ENCODE measurements at regions not wholly inside any gene's neighbourhood (a gene's known extent, or its start where the extent isn't known, plus 50 kb on each side); places are given as distances from the start of the nearest gene placed in this dataset.
"Not testable (repeated sequence)": the region's sequence is repeated elsewhere in the genome, so short reads cannot be mapped to it uniquely, and the experiment has no call there.

- no peak for DNase-seq
Observed at GRCh38 chr13:91036886-91037285, 310.6 kb upstream of the MIR17HG start.

DNA sequence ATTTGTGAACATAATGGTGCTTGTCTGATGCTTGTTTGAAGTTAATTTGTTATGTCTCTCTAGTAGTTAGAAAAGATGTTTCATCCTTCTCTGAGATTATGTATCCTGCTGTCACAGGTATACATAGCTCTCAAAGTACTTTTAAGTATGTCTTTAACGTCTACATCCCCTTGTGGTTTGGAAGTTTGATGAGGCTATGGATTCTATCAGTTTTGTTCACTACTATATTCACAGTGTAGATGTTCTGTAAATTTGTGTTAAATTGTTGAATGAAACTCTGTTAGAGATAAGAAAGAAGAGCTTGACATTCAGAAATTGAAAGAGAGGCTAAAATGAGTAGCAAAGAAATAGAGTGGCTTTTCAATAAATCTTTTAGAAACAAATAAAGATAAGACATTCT lies 304.6 kb upstream of the MIR17HG start:
- DNase-seq = no peak

- DNase-seq = peak in 1 of 2 experiments; percentile 3
Observed at GRCh38 chr13:91045351-91046034, 302.0 kb upstream of the MIR17HG start.

GRCh38 chr13:91046715-91047327 lies 300.7 kb upstream of the MIR17HG start:
- no peak for DNase-seq

DNA sequence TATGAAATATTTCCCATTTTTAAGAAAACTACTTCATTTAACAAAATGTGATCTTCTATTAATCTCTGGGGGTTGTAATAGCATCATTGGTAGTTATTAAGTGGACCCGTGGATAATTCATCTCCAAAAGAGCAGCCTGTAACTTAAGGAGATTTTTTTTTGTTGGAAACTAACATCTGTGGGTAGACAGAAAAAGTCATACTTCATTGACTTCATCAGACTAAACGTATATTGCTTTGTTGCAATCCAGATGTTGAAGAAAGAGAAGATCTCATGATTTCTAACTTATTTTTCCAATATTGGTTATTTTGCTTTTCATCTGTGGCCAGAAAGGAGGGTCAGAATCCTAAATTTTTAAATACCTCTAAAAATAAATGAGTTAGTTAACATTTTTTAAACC lies 296.5 kb upstream of the MIR17HG start:
- no peak for DNase-seq

DNA sequence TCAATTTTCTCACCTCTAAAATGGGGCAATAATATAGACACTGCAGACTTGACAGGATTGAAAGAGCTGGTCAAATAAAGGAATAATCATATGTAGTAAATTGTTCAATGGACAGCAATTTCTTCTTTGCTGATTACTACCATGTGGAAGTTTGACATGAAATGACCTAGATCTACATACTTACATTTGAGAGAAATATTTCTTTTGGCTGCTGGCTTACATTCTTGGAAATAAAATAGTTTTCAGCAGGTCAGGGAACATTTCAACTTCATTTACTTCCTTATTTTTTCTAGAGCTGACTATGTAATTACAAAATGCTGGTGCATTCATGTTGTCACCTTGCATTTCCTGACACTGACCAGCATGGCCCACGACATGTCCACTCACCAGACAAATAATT lies 294.6 kb upstream of the MIR17HG start:
- no peak for DNase-seq

DNA sequence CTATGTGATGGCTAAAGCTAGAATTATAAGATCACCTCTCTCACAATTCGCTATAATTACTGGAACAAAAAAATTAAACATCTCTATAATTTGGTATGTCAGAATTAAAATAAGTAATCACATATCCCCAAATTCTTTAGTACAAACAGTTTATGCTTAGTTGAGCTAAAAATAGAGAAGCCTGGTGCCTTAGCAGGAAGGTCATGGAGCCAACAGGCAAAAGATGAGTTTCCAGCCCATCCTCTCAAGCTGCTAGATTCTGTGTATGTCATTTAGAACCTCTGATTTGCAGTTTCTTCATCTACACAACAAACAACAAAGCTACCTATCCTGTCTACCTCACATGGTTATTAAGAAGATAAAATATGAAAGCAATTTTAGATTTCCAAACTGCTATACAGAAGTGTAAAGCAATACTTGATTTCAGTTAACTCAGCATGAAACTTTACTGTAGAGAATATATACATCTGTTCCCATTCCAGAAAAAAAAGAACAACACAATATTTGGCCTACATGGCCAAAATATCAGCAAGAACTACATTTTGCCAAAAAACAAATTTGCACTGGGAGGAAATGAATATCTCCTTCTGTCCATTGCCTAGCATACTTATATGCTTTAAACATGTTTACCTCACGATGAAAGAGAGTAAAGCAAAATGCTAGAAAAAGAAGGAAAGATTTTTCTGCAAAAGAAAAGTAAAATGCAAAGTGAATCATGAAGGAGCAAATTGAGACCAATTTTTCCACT lies 294.0 kb upstream of the MIR17HG start:
- no peak for DNase-seq

GRCh38 chr13:91054902-91055301 lies 292.6 kb upstream of the MIR17HG start:
- no peak for DNase-seq

DNA sequence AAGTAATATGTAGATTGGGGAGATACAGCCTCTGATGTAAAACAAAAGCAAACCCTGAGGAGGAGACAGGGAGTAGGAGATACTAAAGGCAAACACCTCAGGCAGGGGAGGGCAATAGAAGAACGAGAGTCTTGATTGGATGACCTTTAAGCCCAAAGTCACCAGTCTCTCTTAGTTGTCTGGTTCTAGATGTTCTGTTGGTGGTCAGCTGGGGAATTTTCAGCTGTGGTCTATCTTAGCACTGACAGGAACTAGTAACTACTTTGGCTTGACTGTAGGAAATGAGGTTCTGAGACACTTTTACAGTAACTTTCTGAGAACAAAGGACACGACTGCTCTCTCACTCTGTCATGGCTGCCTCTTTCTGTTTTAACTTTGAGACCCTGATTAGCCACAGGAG lies 290.7 kb upstream of the MIR17HG start:
- no peak for DNase-seq

- DNase-seq = not testable (repeated sequence)
Observed at GRCh38 chr13:91057507-91057906, 290.0 kb upstream of the MIR17HG start.

DNA sequence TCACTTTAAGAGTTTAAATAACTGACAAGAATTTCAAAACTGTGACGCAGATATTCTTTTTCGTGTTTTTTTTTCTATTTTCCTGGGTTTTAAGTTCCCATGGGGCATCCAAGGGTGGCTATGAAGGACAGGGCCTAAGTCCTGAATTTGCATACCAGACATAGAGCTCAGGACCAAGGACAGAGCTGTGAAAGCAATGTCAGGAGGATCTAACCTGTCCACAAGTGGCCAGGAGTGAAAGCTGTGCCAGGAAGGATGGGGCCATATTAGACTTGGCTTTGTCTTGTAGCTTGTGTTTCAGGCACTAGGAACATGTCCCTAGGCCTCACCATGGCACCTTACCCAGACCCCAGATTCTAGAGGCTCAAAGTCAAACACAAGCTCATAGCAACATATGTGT lies 289.4 kb upstream of the MIR17HG start:
- no peak for DNase-seq

DNA sequence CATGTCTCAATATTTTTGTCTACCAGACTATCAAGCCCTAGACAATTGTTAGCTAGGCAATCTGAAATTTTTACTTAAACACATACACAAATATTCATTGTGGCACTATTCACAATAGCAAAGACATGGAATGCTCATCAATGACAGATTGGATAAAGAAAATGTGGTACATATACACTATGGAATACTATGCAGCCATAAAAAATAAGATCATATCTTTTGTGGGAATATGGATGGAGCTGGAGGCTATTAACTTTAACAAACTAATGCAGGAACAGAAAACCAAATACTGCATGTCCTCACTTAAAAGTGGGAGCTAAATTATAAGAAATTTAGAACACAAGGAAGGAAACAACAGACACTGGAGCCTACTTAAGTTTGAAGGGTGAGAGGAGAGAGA lies 288.6 kb upstream of the MIR17HG start:
- no peak for DNase-seq

DNA sequence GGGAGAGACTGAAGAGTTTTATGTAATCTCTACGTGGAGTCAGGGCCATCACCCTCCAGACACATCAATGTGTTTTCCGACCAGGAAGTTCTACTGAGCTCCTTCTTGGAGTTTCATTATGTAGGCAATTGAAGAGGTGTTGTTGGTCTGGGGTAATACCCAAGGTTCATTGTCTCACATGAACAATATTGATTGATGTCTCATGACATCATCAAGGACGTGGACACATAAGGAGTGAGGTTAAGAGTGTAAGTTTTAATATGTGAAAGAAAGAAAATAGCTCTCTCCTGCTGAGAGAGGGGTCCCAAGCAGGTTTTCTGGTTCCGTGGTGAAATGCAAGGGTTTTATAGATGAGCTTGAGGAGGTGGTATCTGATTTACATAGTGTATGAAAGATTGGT lies 280.7 kb upstream of the MIR17HG start:
- no peak for DNase-seq

- DNase-seq = no peak
Observed at GRCh38 chr13:91072486-91072885, 275.0 kb upstream of the MIR17HG start.

DNA sequence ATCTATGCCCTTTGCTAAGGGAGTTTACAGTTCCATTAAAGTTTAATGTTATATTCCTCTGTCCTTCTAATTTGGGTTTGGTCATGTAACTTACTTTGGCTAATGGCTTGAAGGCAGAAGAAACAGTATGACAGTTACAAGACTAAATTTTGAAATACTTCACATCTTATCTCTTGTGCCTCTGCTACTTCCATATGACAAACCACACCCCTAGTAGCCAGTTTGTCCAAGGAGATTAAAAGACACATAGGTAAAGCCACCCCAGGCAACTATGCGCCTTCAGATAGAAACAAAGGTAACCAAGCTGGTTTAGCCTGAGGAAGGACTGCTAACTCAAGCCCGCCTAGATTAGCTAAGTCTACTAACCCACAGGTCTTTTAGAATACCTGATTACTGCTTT lies 273.4 kb upstream of the MIR17HG start:
- no peak for DNase-seq

DNA sequence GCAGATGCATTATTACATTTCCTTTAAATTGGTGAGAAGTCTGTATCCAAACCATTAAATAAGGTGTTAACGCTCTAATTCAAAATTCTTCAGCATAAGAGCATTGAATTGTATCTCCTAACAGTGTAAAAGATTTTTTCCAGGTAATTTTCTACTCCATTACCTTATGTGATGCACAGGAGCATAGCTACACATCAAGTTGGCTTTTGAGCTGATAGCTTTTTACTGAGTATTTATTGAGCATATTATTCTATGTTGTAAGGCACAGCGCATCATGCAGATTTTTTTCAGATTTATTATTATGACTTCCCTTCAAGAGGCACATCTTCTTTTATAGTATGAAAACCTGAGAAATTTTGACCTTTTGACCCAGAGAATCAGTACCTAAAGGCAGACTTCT lies 270.7 kb upstream of the MIR17HG start:
- no peak for DNase-seq

GRCh38 chr13:91078093-91078679 lies 269.3 kb upstream of the MIR17HG start:
- DNase-seq = no peak

- DNase-seq = no peak
Observed at GRCh38 chr13:91079176-91079575, 268.3 kb upstream of the MIR17HG start.

DNA sequence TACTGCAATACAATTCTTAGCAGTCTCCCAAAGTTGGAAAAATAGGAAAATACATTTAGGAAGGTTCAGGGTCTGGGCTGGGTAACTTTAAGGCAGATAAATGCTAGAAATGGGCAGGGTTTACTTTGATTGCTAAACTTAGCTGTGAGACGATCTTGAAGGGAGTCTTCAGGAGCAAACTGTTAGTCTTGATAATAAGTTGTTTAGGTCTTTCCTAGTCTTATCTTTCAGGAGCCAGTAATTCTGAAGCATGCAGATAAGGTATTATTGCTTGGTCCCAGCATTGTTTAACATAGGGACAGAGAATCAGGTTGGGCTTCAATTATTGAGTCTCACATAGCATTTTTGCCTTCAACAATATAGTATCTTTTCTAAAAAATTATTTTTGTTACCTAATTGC lies 262.4 kb upstream of the MIR17HG start:
- no peak for DNase-seq

DNA sequence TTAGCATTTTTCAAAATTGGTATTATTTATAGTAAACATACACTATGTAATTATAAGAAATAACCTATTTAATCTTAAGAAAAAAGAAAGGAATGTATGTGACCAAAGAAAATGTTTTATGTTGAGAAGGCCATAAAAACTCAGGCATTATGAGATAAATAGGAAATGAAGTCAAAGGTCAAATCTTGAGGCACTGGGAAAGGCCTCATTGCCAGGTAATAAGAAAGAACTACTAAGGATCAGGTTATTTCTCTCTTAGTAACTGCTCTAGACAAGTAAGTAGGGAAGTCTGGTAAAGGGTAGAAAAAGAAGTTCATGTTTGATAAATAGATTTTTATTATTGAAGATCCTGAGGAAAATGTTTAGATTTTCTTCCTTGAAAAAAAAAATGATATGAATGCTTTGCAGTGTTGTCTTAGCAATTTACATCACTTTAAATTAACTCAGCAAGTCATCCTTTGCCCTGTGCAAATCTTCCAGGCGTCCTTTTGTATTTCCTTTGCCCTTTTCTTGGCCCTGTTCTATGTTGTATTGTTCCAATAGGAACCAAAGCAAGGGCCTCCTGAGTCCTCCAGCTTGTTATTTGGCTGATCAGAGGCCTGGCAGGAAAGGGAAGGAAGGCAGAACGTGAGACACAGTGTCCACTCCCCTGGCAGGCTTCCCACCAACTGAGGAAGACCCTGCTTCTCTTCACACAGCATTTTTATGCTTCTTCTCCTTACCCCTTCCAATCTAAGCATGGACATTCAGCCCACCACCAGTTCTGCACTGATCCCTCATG lies 260.4 kb upstream of the MIR17HG start:
- no peak for DNase-seq

GRCh38 chr13:91097269-91097668 lies 250.2 kb upstream of the MIR17HG start:
- DNase-seq = no peak

DNA sequence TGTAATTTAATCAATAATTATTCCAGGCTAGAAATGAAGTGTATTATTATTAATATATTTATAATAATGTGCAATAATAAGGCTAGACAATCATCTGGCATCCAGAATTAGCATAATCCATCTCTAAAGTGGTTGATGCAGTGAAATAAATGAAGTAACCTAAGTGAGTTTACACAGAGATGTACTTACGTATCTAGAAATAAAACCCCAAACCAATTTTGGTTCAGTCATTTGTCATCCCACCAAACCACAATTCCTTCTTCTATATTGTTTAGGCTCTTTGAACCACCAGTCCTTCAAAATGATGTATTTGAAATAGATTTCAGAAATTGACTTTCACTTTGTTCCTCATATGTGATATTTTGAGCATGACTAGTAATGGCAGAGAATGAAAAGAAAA lies 247.6 kb upstream of the MIR17HG start:
- no peak for DNase-seq

- no peak for DNase-seq
Observed at GRCh38 chr13:91100944-91101343, 246.5 kb upstream of the MIR17HG start.
